Fibroblast of peridontal ligament (primary cell): ENCODE measurements at regions not wholly inside any gene's neighbourhood (a gene's known extent, or its start where the extent isn't known, plus 50 kb on each side); places are given as distances from the start of the nearest gene placed in this dataset.

Experiments
- DNase-seq: peaks from one replicate; pipeline ENCODE4 v3.0.0-alpha.2; 2010; ENCODE audit errors: extremely low read depth

DNA sequence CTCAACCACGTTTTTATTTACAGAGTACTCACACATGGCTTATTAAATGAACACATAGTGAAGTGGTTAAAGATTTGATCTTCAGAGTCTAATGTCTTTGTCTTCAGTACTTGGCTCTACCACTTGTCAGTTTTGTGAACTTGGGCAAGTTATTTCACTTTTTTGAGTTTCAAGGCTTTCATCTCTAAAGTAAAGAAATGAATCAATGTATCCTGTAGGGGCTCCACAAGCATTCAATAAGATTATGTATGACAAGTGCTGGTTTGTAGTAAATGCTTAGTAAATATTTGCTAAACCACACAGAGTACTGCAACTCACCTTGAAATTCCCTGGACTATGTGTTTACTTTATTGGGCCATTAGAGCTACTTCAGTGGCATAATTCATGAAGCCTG, 446.0 kb upstream of the GOT2 start:
- DNase-seq = no peak

DNA sequence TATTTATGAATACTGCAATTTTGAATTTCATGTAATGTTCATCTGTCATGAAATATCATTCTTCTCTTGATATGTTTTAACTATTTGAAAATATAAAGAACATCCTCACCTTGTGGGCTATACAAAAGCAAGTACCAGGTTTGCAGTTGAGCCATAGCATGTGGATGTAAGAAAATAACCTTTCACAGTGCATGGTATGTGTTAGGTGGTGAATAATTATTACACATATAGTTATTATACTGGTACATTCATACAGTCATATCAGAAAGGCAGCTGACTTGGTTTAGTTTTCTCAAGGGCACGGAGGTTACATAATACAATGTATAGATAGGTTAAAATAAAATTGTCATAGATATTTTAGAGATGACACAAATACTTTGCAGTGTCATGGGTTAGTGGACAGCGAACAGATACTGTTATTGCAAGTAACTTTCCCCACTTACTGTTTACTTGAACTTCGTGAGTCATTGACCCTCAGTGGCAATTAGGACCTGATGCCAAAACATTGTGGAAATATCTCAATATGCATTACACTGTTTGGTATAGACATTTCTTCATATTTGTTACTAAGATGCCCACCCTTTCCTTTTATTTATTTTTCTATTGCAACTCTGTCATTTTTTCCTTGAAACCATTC, 445.4 kb upstream of the GOT2 start:
- peak; percentile 86 for DNase-seq

DNA sequence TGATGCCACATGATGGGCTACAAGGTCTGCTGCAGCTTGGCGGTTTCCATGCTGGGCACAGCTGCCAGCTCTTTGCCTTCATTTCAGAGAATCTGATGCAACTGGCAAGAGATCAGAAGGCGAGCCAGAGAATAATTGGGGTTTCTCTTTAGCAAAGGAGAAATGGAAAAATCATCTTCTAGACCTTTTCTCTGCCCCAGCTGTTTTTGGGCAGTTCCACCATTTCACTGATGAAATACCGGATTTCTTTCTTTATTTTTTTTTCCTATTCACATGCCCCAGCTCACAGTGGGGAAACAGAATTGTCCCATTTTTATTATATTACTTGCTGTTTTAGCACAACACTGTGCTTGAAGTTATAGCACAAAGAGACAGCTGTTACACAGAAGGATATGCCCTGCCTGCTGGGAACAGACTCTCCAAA, 439.3 kb upstream of the GOT2 start:
- peak; percentile 25 for DNase-seq

GRCh38 chr16:59170099-59170712, 436.1 kb upstream of the GOT2 start:
- no peak for DNase-seq

DNA sequence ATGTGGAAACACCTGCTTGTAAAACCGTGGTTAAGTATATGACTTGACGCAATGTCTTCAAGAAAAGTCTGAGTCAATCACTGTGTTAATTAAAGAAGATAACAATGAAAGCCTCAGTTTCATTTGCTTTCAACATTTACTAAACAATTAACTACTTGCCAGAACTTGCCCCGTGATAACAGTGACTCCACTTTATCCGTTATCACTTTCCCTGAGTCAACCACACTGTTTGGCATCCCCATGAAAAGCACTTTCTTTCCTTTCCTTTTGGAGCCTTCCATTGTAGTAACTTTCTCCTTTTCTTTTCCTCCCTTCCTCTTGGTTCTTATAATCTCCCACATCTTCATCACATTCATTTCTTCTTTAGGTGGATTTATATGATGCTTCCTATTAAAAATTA, 435.1 kb upstream of the GOT2 start:
- no peak for DNase-seq

GRCh38 chr16:59168461-59169114, 434.5 kb upstream of the GOT2 start:
- DNase-seq = no peak

GRCh38 chr16:59164461-59164860, 430.3 kb upstream of the GOT2 start:
- DNase-seq = peak; percentile 13

DNA sequence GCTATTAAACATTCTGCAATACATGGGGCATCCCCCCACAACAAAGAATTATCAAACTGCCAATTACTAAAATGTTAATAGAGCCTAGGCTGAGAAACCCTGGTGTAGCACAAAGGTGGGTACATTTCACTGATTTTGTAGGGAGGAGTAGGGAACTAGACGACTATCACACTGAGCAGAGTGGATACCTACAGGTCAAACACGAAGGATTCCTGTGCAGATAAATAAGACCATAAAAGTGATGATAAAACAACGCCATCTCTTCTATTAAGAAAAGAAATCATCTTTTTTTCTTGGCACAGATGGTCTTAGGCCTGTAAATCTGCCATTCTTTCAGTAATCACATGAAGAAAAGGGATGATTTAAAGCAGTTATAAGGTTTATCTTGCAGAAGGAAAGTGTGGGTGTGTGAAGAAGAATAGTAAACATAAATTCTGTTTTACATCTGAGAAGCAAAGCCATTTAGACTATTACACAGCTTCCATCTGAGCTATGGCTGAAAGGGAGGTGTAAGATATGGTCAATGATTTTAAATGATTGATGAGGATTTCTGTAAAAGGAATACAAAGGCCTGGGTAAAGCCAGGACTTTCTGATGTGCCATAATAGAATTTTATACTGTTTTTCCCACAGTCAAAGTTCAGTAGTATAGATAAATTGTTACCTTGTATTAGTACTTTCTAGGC, 429.4 kb upstream of the GOT2 start:
- DNase-seq = no peak

GRCh38 chr16:59161679-59162078, 427.6 kb upstream of the GOT2 start:
- DNase-seq = no peak

DNA sequence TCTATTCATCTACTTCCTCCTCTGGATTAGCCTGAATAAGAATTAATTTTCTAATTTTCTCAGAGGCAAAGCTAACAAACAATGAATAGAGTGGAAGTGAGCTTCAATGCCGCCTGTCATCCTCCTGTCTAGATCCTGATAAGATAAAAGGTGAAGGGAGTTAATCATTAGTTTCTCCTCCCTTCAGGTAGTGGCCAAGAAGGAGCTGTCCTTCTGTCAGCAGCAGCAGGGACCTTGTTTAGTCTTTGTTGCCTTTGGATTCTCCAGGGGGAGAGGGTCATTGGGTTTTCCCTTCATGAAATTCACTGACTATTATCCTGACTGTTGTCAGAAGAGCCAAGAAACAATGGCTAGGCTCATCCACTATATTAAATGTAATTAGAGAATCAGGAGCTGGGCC, 420.2 kb upstream of the GOT2 start:
- no peak for DNase-seq

DNA sequence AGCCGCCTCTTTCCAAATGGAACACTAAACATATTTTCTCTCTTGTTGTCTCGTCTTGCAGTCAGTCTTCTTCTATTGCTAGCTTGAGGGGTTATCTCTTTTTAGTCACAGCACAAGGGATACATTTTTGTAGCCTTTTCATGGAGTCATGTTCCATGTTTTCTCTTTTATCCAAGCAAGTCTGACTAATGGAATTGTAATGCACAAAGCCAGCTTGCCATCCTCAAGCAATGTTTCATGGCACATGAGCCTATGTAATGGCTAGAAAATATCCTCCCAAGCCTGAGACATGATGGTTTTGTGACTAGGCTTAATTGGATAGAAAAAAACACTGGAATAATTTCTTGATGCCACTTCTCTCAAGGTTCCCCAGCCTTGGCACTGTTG, 414.6 kb upstream of the GOT2 start:
- no peak for DNase-seq

- peak; percentile 86 for DNase-seq
Observed at GRCh38 chr16:59148056-59148768, 414.1 kb upstream of the GOT2 start.

GRCh38 chr16:59146140-59146539, 412.0 kb upstream of the GOT2 start:
- no peak for DNase-seq

- DNase-seq = peak; percentile 4
Observed at GRCh38 chr16:59144841-59145240, 410.7 kb upstream of the GOT2 start.

- DNase-seq = peak; percentile 2
Observed at GRCh38 chr16:59144326-59144725, 410.2 kb upstream of the GOT2 start.

GRCh38 chr16:59126486-59126885, 392.4 kb upstream of the GOT2 start:
- DNase-seq = no peak

GRCh38 chr16:59124056-59124455, 389.9 kb upstream of the GOT2 start:
- no peak for DNase-seq

- no peak for DNase-seq
Observed at GRCh38 chr16:59123479-59123878, 389.4 kb upstream of the GOT2 start.

- no peak for DNase-seq
Observed at GRCh38 chr16:59122262-59122537, 388.1 kb upstream of the GOT2 start.

- DNase-seq = peak; percentile 87
Observed at GRCh38 chr16:59121411-59122261, 387.5 kb upstream of the GOT2 start.

GRCh38 chr16:59116744-59117143, 382.6 kb upstream of the GOT2 start:
- no peak for DNase-seq
